NAMALWA (cell line): ENCODE measurements at regions not wholly inside any gene's neighbourhood (a gene's known extent, or its start where the extent isn't known, plus 50 kb on each side); places are given as distances from the start of the nearest gene placed in this dataset.
A peak's percentile ranks its signal among the peaks of the same experiment; 100 is the strongest.

ENCODE experiments used
- DNase-seq: peaks from one replicate; pipeline ENCODE4 v3.0.0-alpha.2; 2015; ENCODE audit warnings: low spot score

DNA sequence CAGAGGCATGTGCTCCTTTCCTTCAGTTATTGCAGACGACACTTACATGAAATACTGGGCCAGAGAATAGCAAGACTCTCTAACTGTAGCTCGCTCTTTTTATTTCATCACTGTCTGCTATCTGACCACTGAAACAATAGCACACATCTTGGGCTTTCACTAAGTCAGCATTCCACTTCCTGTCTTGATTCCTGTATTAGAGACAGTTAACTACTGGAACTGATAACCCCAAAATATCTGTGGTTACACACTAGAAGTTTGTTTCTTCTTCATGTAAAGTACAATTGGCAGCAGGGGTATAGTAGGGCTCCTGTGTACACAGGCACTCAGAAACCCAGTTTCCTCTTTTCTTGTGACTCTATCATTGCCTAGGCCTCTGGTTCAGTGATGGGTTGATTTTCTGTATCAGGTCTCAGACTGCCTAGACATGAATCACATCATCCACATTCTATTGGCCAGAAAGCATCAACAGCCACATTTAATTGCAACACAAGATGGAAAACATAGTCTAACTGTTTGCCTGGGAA is 230.2 kb upstream of the CD96 start:
- DNase-seq = no peak

DNA sequence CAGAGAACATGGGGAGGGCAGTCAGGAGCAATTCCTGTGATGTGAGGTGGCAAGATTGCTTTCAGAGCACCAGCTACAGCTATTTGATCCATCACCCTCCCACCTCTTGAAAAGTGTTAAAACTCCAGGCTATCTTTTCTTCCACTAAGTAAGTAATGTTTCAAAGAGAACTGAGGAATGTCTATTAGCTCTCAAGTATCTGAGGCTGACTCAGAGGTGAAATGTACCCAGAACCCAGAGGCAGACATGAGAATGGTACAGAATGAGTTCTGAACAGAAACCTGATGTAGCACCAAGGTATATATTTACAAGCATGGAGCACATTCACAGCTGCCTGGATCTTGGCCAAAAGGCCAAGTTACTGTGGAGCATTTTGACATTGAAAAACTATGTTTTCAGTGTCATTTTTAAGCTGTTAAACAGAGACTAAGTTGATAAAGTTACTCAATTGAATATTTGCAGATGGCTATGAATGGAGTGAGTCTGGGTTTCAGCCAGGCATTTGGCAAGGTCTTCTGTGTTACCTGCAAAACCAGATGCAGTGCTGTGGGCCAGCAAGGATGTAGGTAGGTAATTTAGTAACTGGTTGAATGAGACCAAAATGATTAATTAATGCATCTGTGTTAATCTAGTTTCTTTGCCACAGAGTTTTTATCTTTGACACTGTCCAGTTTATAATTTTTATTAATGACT is 227.7 kb upstream of the CD96 start:
- DNase-seq = no peak

DNA sequence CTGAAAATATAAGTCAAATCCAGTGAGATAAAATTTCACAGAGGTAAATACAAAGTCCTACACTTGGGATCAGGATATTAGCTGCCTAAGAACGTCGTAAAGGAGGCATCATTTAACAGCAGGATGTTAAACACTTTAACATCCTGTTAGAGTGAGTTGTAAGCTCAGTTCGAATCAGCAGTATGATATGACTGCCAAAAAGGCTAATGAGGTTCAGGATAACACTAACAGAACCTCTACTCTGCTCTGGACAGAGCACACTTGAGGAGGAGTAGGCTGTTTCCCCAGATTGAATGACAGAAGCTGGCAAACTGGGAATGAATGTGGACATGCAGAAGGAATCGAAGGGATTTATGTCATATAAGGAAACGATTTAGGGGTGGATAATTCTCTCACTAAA is 227.1 kb upstream of the CD96 start:
- DNase-seq = no peak

DNA sequence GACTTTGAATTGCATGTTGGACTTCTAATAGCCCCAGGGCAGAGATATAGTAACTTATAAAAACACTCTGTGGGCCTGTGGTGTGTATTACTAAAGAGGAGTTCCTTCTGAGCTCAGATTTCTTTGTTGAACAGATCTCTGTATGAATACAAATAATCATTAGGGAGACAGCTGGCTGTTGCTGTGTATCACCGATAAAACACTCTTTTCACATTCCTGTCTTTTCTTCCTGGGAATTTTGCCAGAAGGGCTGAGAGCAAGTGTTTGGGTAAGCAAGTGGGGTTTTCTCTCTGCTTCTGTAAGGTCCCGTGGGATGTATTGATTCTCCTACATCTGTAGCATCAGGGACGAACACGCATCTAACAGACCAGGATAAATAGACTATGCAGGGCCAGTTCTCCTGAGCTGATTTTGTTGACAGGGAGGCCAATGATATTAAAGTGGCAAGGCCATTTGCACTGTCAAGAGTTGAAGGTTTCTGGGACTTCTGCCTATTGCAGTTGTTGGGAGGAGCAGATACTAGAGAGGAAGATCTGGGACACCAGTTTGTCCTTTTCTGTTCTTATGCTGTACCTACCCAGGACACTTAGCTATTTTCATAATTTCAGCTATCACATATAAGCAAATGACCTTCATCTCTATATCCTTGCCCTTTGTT is 225.9 kb upstream of the CD96 start:
- DNase-seq = no peak

DNA sequence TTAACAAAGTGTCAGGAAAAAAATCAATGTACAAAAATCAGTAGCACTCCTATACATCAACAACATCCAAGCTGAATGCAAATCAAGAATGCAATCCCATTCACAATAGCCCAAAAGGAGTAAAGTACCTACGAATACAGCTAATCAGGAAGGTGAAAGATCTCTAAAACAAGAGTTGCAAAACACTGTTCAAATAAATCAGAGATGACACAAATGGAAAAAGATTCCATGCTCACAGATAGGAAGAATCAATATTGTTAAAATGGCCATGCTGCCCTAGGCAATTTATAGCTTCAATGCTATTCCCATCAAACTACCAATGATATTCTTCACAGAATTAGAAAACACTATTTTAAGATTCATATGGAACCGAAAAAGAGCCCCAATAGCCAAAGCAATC is 223.7 kb upstream of the CD96 start:
- no peak for DNase-seq

DNA sequence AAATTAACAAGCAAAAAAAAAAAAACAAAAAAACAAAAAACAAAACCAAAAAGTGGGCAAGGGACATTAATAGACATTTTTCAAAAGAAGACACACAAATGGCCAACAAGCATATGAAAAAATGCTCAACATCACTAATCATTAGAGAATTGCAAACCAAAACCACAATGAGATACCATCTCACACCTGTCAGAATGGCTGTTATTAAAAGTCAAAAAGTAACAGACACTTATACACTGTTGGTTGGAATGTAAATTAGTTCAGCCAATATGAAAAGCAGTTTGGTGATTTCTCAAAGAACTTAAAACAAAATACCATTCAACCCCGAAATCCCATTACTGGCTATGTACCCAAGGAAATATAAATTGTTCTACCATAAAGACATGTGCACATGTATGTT is 222.4 kb upstream of the CD96 start:
- DNase-seq = no peak

DNA sequence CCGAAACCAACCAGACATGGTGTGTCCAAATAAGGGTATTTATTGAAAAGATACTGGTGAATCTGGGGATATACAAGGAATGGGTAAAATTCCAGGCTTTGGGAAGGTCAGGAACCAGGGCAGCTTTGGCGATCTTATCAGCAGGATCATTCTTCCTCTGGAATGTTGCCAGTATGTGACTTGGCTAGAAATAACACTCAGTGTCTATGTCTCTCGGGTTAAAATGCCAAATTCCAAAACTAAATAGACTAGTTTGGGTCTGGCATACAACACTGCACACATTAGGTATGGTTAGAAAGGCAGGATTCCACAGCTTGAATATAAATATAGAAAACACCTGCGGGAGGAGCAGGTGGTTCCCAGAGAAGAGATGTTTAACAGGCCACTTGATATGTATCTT is 220.2 kb upstream of the CD96 start:
- no peak for DNase-seq

DNA sequence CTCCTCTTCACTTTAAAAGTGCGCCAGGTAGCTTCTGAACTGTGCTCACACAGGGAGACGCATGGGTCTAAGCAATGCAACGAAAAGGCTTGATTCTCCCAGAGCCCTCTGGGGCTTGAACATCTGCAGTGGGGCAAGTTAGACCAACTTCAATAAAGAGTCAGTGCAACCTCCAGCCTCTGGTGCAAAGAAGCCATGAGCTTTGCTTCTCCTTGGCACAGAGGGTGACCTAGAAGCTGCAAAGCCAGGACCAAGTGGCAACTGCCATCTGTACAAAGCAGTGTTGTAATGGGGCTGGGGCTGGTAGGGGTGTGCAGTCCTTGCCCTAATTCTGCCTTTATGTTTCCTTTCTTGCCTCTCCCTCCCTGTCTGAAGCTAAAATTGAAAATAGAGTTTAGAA is 219.0 kb upstream of the CD96 start:
- DNase-seq = no peak

DNA sequence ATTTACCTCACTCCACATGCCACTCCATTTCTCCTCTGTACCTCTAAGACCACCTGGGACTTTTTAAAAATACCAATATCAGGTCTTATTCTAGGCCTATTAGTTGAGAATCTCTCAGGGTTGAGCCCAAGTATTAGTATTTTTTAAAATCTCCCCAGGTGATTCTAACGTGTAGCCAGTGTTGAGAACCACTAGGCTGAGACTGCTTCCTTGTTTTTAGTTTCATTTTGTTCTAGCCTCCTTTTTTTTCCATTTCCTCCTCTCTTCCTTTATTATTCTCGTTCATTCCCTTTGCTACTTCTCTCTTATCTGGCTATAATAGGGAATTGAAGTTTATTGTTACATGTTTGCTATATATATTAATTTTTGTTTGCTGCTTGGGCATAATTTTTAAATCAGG is 217.8 kb upstream of the CD96 start:
- no peak for DNase-seq

DNA sequence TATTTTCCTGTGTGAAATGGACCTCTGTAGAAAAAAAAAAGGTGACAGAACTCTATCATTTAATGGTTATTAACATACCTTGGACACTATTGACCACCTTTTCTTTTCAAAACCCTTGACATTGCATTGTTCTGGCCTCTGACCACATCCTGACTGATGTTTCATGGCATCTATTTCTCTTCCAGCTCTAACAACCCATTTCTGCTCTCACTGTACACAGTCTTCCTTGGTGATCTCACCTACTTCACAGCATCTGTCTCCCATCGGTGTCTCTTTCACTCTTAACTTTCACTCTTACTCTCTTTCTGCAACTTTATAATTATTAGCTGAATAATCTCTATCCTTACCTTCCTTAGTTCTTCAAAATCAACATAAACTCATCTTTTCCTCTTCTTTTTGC is 217.4 kb upstream of the CD96 start:
- DNase-seq = no peak

DNA sequence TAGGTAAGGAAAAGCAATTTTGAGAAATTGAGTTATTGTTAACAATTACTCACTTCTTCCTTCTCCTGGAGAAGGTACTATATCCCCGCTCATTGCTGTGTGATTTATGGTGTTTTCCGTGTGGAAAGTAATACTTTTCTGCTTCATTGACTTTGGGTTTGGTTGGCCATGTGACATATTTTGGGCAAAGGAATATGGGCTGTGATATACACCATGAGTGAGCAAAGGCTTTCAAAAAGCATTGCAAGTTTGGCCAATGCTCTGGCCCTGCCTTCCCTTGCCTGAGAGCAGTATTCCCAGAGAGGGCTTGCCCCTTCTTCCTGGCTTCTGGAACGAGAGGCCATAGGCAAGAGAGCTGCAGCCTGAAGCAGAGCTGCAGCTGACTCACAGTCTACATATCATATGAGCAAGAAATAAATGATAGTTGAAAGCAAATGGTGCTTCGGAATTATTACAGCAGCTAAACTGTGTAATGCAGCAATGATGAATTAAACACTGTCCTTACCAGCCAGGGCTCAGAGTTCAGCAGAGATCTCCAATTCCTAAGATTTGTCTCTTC is 216.8 kb upstream of the CD96 start:
- DNase-seq = no peak

DNA sequence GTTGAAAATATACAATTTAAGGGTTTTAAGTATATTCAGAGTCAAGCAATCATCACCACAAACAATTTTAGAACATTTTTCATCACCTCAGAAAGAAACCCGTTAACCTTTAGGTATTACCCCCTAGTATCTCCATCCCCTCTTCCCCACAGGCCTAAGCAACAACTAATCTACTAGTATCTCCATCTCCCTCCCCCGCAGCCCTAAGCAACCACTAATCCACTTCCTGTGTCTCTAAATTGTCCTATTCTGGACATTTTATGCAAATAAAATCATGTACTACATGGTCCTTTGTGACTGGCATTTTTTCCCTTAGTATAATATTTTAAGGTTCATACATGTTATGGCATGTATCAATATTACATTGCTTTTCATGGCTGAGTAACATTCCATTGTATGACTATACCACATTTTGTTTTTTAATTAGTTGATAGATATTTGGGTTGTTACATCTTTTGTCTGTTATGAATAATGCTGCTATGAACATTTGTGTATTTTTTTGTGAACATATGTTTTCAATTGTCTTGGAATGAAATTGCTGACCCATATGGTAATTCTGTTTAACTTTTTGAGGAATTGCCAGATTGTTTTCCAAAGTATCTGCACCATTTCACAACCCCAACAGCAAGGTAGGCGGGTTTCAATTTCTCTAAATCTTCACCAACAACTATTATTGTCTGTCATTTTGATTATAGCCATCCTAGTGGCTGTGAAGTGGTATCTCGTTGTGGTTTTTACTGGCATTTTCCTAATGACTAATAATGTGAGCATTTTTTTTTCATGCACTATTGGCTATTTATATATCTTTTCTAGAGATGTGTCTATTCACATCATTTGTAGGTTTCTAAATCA is 215.6 kb upstream of the CD96 start:
- DNase-seq = no peak

DNA sequence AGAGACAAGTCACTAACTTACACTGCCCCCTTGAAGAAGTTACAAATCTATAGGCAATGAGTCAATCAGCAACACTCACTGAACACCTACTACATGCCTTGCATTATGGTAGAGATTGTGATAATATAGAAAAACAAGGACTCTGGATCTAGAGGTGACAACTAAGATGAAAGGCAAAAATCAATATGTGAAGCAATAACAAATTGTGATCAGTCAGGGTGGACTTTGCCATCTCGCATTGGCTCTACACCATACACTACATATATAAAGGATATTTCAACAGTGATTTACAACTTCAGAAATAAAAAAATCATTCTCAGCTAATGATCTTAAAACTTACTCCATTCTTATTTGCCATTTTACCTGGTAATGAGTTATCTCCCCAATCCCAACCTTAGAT is 210.7 kb upstream of the CD96 start:
- no peak for DNase-seq

DNA sequence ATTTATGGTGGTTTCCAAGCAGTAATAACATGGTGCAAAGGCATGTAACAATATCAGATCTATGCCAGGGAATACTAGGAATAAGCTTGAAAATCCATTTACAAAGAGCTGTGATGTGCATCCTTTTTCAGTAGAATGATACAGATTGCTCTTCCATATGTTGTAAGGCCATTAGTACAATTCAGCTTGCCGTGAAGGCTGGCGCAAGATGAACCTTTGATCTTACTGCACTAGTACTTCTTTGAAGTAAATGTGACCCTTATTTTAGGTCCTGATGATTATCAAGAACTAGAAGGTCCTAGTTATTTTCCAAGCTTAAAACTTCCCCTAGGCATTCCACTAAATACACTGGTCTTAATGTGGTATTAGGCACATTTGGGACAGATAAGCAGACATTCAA is 210.1 kb upstream of the CD96 start:
- DNase-seq = no peak

DNA sequence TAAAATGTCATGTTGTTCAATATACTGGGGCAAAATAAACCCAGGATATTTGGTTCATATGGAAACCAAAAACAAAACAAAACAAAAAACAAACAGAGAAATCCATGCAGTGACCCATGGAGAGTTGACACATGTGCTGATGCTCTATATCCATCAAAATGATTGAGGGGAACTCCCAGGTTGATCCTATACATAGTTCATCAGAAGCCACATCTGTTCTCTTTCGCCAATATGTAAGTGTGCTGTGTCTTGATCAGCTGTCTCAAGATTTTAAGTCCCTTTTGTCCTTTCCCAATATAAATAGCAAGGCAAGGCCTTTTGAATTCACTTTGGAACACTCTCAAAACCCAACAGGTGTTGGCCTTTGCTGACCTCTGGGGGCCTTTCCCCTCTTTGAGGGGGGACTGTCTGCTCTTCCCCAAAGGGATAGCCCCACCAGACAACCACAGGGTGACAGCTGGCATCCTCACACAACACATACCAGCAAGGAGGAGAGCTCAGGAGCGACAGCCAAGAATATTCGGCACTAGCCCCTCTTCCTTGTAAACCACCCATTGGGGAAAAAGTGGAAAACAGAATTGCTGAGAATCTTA is 209.4 kb upstream of the CD96 start:
- DNase-seq = no peak

DNA sequence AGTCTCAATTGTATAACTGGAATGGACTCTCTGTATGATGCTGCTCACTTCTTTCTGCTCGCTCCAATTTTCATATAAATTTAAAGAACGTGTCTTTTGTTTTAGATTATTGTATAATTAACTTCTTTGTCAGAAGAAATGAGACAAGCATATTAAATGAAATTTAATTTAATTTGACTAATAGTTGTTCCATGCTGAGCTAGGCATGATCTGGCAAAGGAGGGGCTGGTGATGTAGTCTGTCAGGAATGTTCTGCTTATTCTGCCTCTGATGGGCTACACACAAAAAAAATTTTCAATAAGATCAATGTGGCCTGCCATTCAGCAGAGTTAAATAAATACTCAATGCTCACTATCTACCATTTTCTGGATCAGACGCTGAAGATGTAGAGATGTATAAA is 208.4 kb upstream of the CD96 start:
- no peak for DNase-seq

DNA sequence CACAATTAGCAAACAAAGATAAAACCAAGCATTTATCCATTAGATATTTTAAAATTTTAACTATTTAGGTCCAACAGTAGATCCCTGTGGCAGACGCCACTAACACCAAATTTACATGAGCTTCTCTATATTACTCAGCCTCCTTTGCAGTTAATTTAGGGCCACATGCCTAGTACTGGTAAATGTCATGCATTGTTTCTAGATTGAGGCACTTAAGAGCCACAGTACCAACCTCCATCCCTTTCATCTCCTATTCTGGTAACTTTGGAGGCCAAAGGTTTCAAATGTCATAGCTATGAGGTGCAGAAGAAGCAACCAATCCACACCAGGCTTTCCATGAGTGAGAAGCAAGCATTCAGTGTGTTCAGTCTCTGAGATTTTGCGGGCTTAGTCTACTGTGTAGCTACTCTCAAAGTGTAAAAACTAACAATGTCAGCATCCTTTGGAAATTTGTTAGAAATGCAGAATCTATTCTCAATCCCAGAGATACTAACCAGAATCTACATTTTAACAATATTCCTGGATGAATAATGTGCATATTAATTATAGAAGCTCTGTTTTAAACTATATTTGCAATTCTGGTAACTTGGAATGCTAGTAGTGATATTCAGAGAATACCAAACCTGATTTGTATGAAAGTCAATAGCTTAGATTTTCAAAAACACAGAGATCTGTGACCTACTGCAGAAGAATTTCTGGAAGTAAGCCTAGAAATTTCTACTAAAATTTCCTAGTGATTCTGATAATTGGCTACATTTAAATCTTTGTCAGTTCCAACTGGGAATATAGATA is 206.3 kb upstream of the CD96 start:
- no peak for DNase-seq

DNA sequence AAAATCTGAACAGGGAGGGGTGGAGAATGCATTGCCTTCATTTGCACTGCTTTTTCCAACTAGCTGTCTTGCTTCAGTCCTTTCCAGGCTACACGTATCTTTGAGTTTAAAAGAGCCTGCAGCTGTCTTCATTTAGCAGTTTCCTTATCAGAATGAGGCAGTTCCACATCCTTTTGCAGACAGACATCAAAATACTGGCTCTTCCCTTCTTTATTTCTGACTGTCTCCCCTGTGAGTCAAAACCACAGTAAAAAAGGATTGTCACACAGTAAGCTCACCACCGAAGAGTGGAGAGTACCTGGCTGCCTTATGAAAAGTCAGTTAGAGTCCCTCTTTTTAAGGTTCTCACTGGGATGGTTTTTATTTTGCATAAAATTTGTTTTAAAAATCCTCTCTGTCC is 205.5 kb upstream of the CD96 start:
- no peak for DNase-seq

DNA sequence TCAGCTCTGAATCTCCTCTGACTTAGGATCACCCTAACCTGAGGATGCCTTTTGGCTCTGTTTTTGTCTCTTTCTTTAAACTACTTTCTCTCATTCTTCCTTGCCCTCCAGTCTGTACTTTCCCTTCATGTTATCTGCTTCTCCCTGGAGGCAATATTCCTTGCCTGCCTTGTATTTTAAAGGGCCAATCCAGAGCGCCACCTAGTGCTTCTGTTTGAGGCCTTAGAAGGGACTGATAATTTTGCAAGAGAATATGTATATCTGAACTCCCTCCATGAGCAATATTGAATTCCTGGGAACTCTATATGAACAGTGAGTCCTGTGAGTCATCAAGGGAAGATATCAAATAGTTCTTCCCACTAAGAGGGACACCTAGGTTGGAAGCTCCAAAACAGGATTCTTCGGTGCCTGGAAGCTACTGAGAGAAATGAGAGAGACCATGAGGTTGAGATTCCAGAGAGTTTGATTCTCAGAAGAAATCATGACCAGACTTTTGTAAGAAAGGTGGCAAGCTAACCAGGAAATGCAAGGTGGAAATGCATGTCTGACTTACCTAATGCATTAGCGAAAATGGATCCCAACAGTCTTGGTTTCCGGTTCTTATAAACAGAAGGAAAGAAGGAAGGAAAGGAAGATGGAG is 203.8 kb upstream of the CD96 start:
- DNase-seq = peak; percentile 51

DNA sequence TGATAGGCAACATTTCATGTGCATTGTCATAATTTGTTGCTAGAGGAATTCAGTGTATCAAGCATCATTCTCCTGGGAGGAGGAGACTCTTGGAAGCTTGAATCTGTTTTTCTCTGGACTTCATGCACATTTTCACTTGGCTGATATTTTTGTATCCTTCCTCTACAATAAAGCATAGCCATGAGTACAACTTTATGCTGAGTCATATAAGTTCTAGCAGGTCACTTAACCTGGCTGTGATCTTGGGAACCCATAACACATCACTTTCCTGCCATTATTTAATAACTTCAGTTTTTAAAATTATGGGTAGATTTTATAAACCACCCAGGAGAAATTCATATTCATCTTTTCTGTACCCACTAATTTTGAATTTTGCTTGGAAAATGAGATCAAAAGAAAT is 203.0 kb upstream of the CD96 start:
- no peak for DNase-seq

DNA sequence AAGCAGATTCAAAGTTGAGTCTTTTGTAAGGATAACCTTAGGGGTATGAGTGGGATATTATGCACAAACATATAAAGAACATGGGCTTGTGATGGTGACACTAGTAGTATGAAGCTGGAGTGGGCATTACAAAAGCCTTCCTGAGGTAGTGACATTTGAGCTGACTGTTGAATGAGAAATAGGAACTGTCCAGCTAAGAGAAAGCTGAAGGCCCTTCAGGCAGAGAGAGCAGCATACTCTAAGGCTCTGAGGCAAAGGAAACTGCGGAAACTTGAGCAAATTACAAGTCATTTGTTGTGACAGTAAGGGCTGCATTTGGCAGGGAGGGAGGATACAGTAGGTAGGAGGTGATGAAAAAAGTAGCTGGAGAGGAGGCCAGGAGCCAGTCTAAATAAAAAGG is 190.7 kb upstream of the CD96 start:
- no peak for DNase-seq
